Kidney epithelial cell (primary cell): ENCODE measurements at regions not wholly inside any gene's neighbourhood (a gene's known extent, or its start where the extent isn't known, plus 50 kb on each side); places are given as distances from the start of the nearest gene placed in this dataset.

ENCODE experiments used
- DNase-seq: peaks from one replicate; pipeline ENCODE4 v3.0.0-alpha.2; 2010; ENCODE audit warnings: low read depth
- H3K27me3 ChIP-seq: 2 replicates; pipeline ENCODE4 v1.6.0; 2011; ENCODE audit warnings: low read length; ENCODE audit not compliant: control insufficient read depth, insufficient read depth
- H3K36me3 ChIP-seq: 2 replicates; pipeline ENCODE4 v1.5.1; 2011; ENCODE audit warnings: low read length; ENCODE audit not compliant: control insufficient read depth, insufficient read depth
- H3K4me3 ChIP-seq: 2 replicates; pipeline ENCODE4 v1.5.1; 2011; ENCODE audit warnings: low read depth, mild to moderate bottlenecking, control low read depth, low read length
- TF ChIP-seq, protein P1 (sequence below): IDR thresholded peaks from 2 replicates; pipeline ENCODE4 v1.5.1; 2011; ENCODE audit warnings: mild to moderate bottlenecking, moderate library complexity, low read length, control low read depth, inconsistent platforms; ENCODE audit not compliant: insufficient read depth, poor library complexity, severe bottlenecking

DNA sequence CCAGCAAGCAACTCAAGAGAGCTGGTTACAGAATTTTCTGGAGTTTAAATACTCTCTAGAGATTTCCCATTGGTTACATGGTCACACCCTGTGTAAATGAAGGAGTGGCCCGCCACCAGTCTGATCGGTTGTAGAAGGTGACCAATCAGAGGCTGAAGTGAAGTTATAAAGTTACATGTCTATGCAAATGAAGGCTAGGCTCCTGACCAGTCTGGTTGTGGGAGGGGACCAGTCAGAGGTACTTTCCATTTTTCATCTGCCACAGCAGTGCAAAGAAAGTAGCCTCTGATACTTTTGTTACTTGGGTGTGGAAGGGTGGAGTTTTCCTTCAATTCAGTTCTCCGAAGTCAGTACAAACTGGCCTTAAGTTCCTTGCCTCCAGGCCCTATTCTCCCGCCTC is 273.7 kb downstream of the BARHL2 start:
- TF ChIP-seq, protein P1, sequence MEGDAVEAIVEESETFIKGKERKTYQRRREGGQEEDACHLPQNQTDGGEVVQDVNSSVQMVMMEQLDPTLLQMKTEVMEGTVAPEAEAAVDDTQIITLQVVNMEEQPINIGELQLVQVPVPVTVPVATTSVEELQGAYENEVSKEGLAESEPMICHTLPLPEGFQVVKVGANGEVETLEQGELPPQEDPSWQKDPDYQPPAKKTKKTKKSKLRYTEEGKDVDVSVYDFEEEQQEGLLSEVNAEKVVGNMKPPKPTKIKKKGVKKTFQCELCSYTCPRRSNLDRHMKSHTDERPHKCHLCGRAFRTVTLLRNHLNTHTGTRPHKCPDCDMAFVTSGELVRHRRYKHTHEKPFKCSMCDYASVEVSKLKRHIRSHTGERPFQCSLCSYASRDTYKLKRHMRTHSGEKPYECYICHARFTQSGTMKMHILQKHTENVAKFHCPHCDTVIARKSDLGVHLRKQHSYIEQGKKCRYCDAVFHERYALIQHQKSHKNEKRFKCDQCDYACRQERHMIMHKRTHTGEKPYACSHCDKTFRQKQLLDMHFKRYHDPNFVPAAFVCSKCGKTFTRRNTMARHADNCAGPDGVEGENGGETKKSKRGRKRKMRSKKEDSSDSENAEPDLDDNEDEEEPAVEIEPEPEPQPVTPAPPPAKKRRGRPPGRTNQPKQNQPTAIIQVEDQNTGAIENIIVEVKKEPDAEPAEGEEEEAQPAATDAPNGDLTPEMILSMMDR, result no peak
- DNase-seq, result no peak
- Histone ChIP-seq H3K36me3 (no peaks in the 10 kb centered on the region), H3K4me3 (no peak overlapping the region), H3K27me3 (no peaks in the 10 kb centered on the region)

DNA sequence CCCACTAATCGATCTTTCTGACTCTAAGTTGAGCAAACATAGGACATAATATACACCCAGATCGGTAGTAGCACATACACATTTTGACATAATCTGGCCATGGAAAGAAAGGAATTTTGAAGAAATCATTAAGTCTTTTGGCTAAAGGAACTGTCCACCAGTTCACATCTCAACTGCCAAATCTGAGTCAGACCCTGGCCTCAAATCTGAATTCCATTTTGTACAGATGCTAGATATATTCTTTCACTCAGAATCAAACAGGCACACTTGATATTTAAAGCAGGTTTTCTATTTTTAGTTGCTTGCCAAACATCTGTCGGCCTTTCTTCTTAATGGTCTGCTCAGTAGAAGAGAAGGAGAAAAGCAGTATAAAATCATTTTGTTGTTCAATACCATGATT is 281.8 kb downstream of the BARHL2 start:
- TF ChIP-seq, protein P1, result no peak
- DNase-seq, result no peak
- Histone ChIP-seq H3K27me3 (no peaks in the 10 kb centered on the region), H3K4me3 (no peak overlapping the region), H3K36me3 (no peaks in the 10 kb centered on the region)

DNA sequence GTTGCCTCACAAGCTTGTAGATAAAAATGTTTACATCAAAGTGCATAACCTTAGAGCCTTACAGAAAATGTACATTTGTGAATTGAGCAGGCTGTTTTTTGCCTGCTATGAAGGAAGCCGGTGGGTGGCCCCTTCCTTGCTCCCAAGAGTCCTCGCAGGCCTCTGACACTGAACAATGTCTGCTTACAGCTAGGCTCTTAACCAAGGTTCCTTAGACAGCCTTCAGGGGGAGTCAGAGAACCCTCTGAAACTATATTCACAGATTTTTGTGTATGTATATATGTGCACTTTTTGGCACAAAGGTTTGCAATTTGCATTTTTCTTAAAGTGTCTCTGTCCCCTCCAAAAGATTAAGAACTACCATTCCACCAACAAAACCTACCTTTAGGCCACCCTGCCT is 282.6 kb downstream of the BARHL2 start:
- no peaks in the 10 kb centered on the region for H3K27me3 ChIP-seq
- DNase-seq, result no peak
- TF ChIP-seq, protein P1, result peak; percentile 23
- no peak overlapping the region for H3K4me3 ChIP-seq
- no peaks in the 10 kb centered on the region for H3K36me3 ChIP-seq

DNA sequence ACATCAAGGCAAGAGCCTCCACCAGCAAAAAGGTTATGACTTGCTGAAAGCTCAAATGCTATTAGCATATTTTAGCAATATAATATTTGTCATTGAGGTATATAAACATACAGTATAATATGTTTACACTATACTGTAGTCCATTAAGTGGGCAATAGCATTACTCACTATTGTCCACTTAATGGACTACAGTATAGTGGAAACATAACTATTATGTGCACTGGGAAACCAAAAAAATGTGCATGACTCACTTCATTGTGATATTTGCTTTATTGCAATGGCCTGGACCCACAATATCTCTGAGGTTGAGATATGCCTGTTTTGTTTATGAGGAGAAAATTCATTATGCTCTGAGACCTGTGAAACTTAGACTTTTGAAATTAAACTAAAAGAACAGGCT is 300.0 kb downstream of the BARHL2 start:
- Histone ChIP-seq H3K36me3 (no peaks in the 10 kb centered on the region), H3K27me3 (no peaks in the 10 kb centered on the region), H3K4me3 (no peak overlapping the region)
- DNase-seq, result no peak
- TF ChIP-seq, protein P1, result no peak

DNA sequence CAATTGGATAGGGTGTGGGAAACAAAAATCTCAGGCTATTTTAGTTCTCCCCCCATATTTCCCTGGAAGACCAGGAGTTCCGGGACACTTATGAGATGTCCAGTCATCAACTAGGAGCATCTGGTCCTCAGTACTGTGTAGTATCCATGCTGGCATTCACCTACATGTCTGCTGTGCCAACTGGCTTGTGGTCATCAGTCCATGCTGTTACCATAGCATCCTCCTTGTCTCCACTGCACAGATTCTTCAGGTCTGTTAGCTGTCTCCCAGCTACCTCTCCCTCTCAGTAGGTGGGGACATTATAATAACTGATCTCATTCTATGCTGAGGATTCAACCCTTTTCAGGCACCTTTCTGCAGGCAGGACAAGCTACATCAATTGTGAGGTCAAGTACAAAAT is 302.9 kb downstream of the BARHL2 start:
- DNase-seq, result no peak
- H3K27me3 ChIP-seq, result no peaks in the 10 kb centered on the region
- no peak overlapping the region for H3K4me3 ChIP-seq
- H3K36me3 ChIP-seq, result no peaks in the 10 kb centered on the region
- TF ChIP-seq, protein P1, result no peak

DNA sequence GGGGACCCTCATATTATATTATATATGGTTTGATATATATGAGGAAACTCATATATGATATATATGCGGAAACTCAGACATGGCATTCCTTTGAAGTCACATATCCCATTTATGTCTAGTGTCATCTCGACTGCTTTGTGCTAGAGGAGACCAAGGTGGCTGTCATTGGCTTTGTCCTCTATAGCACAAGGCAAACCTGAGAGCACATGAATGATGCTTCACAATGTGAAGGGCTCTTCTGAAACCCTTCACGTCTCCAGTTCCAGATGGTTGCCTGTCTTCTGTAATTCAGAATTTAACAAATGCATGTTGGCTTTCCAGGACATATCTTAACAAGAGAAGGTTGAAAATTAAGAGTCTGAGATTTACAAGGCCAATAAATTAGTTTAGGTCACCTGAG is 303.6 kb downstream of the BARHL2 start:
- Histone ChIP-seq H3K36me3 (no peaks in the 10 kb centered on the region), H3K4me3 (no peak overlapping the region), H3K27me3 (no peaks in the 10 kb centered on the region)
- DNase-seq, result no peak
- TF ChIP-seq, protein P1, result no peak
